Lower leg skin (tissue), 3 donors: ENCODE measurements at regions not wholly inside any gene's neighbourhood (a gene's known extent, or its start where the extent isn't known, plus 50 kb on each side); places are given as distances from the start of the nearest gene placed in this dataset.

Source experiments
- POLR2A ChIP-seq, 2 donors: fragments of 450-650 bp; IDR thresholded peaks; one replicate each; pipeline ENCODE4 v1.6.1; 2016 to 2017; ENCODE audit warnings: antibody characterized with exemption in 2 of 2, mild to moderate bottlenecking in 1 of 2, moderate library complexity in 1 of 2
- TF ChIP-seq, protein P1 (sequence below), 3 donors: fragments of 450-650 bp; IDR thresholded peaks; one replicate each; pipeline ENCODE4 v1.5.1; 2016; ENCODE audit warnings: antibody characterized with exemption in 3 of 3, mild to moderate bottlenecking in 3 of 3, moderate library complexity in 2 of 3

DNA sequence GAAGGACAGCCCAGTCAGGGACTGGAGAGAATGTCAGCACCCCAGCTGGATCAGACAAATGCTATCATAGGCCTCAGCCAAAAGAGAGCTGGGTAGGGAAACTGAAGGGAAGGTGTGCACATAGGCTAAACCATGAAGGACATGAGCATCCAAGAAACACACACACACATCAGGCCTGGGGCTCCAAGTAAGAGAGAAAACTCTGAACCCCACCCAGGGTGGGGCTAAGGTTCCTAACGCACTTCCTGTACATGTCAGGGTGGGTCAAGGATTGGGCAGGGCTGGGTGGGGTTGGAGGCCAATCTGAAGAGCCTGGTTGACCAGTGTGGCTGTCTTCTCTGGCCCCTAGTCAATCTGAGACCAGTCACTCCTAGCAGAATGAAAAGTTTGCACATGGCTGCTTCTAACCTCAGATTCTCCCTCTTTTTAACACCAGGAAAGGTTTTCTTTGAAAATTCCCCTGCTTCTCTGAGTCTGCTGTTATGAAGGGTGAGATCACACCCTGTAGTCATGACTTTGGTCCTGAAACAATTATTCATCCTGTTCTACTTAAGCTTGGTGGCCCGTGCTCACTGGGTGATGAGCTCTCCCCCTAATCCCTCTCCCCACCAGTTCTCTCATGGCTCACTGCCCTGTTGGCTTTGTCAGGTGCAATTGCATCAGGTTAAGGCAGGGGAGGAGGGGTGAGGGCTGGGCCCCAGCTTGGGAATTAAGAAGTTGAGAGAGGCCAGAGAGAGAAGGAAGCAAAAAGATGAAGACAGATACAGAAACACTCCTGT, 88.4 kb downstream of the MAFB start:
- TF ChIP-seq, protein P1, sequence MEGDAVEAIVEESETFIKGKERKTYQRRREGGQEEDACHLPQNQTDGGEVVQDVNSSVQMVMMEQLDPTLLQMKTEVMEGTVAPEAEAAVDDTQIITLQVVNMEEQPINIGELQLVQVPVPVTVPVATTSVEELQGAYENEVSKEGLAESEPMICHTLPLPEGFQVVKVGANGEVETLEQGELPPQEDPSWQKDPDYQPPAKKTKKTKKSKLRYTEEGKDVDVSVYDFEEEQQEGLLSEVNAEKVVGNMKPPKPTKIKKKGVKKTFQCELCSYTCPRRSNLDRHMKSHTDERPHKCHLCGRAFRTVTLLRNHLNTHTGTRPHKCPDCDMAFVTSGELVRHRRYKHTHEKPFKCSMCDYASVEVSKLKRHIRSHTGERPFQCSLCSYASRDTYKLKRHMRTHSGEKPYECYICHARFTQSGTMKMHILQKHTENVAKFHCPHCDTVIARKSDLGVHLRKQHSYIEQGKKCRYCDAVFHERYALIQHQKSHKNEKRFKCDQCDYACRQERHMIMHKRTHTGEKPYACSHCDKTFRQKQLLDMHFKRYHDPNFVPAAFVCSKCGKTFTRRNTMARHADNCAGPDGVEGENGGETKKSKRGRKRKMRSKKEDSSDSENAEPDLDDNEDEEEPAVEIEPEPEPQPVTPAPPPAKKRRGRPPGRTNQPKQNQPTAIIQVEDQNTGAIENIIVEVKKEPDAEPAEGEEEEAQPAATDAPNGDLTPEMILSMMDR (IDR thresholded peaks at IDR 0.05) = no peak
- TF ChIP-seq POLR2A (IDR thresholded peaks at IDR 0.05) = no peak
